ENCODE measurements at regions not wholly inside any gene's neighbourhood (a gene's known extent, or its start where the extent isn't known, plus 50 kb on each side); places are given as distances from the start of the nearest gene placed in this dataset.

- TF ChIP-seq POLR2AphosphoS5 (IDR thresholded peaks at IDR 0.05; ENCODE audit: low read depth, low read length) (no peak), FOXP2 (optimal IDR thresholded peaks at IDR 0.05; ENCODE audit: borderline replicate concordance, extremely low read depth, extremely low read length, insufficient read depth) (no peak), TAF1 (IDR thresholded peaks at IDR 0.05; ENCODE audit: borderline replicate concordance, insufficient read depth, low read length) (no peak), SIN3A (IDR thresholded peaks at IDR 0.05; ENCODE audit: borderline replicate concordance, insufficient read depth, low read length) (no peak)
- TF ChIP-seq, protein P1, sequence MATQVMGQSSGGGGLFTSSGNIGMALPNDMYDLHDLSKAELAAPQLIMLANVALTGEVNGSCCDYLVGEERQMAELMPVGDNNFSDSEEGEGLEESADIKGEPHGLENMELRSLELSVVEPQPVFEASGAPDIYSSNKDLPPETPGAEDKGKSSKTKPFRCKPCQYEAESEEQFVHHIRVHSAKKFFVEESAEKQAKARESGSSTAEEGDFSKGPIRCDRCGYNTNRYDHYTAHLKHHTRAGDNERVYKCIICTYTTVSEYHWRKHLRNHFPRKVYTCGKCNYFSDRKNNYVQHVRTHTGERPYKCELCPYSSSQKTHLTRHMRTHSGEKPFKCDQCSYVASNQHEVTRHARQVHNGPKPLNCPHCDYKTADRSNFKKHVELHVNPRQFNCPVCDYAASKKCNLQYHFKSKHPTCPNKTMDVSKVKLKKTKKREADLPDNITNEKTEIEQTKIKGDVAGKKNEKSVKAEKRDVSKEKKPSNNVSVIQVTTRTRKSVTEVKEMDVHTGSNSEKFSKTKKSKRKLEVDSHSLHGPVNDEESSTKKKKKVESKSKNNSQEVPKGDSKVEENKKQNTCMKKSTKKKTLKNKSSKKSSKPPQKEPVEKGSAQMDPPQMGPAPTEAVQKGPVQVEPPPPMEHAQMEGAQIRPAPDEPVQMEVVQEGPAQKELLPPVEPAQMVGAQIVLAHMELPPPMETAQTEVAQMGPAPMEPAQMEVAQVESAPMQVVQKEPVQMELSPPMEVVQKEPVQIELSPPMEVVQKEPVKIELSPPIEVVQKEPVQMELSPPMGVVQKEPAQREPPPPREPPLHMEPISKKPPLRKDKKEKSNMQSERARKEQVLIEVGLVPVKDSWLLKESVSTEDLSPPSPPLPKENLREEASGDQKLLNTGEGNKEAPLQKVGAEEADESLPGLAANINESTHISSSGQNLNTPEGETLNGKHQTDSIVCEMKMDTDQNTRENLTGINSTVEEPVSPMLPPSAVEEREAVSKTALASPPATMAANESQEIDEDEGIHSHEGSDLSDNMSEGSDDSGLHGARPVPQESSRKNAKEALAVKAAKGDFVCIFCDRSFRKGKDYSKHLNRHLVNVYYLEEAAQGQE (IDR thresholded peaks at IDR 0.05; ENCODE audit: insufficient read depth in 1 of 2, low read depth in 2 of 2, low read length in 2 of 2): no peak
Measured at GRCh38 chr7:46015107-46015868, 94.2 kb upstream of the IGFBP3 start.

DNA sequence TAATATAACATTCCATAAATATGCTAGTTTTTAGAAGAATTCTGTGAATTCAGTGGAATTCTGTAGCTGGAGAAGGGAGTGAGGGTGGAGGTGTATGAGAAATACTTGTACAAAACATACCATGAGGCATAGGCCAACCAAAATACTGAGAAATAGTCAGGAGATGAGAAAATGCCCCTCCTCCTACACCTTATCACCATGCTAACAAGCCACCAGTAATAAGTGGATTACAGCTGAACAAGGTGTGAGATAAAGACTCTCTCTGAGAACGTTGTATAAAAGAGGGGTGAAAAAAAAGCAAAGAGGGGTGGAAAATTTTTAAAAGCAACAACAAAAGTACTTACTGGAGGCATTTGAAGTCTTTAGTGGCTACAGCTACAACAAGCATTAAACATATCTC lies 90.4 kb upstream of the IGFBP3 start:
- TF ChIP-seq TAF1 (IDR thresholded peaks at IDR 0.05; ENCODE audit: borderline replicate concordance, insufficient read depth, low read length): no peak
- no peak for TF ChIP-seq FOXP2 (optimal IDR thresholded peaks at IDR 0.05; ENCODE audit: borderline replicate concordance, extremely low read depth, extremely low read length, insufficient read depth)
- no peak for TF ChIP-seq SIN3A (IDR thresholded peaks at IDR 0.05; ENCODE audit: borderline replicate concordance, insufficient read depth, low read length)
- TF ChIP-seq, protein P1 (IDR thresholded peaks at IDR 0.05; ENCODE audit: insufficient read depth in 1 of 2, low read depth in 2 of 2, low read length in 2 of 2): no peak
- TF ChIP-seq POLR2AphosphoS5 (IDR thresholded peaks at IDR 0.05; ENCODE audit: low read depth, low read length): no peak

DNA sequence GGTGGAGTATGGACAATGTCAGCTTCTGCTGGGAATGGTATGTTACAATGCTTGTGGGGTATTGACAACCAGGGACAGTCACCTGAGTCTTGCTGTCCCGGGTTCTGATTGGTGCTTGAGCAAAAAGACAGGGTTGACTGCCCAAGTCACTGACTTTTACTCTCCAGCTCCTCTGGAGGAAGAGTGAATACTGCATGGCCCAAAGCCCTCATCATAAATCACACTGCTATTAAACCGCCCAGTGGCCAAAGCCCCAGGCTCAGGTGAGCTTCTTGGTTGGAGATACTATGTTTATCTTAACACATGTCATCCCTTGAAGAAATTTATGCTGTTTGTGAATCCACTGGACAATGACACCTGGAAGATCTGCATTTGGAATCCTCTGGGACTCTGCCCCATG lies 90.0 kb upstream of the IGFBP3 start:
- TF ChIP-seq TAF1 (IDR thresholded peaks at IDR 0.05; ENCODE audit: borderline replicate concordance, insufficient read depth, low read length) (no peak), FOXP2 (optimal IDR thresholded peaks at IDR 0.05; ENCODE audit: borderline replicate concordance, extremely low read depth, extremely low read length, insufficient read depth) (no peak), POLR2AphosphoS5 (IDR thresholded peaks at IDR 0.05; ENCODE audit: low read depth, low read length) (no peak), SIN3A (IDR thresholded peaks at IDR 0.05; ENCODE audit: borderline replicate concordance, insufficient read depth, low read length) (no peak)
- TF ChIP-seq, protein P1 (IDR thresholded peaks at IDR 0.05; ENCODE audit: insufficient read depth in 1 of 2, low read depth in 2 of 2, low read length in 2 of 2): no peak

- TF ChIP-seq TAF1 (IDR thresholded peaks at IDR 0.05; ENCODE audit: borderline replicate concordance, insufficient read depth, low read length) (no peak), POLR2AphosphoS5 (IDR thresholded peaks at IDR 0.05; ENCODE audit: low read depth, low read length) (no peak), FOXP2 (optimal IDR thresholded peaks at IDR 0.05; ENCODE audit: borderline replicate concordance, extremely low read depth, extremely low read length, insufficient read depth) (no peak), SIN3A (IDR thresholded peaks at IDR 0.05; ENCODE audit: borderline replicate concordance, insufficient read depth, low read length) (no peak)
- TF ChIP-seq, protein P1 (IDR thresholded peaks at IDR 0.05; ENCODE audit: insufficient read depth in 1 of 2, low read depth in 2 of 2, low read length in 2 of 2): no peak
Measured at GRCh38 chr7:46009211-46009610, 88.1 kb upstream of the IGFBP3 start.
